ENCODE measurements at regions not wholly inside any gene's neighbourhood (a gene's known extent, or its start where the extent isn't known, plus 50 kb on each side); places are given as distances from the start of the nearest gene placed in this dataset.

DNA sequence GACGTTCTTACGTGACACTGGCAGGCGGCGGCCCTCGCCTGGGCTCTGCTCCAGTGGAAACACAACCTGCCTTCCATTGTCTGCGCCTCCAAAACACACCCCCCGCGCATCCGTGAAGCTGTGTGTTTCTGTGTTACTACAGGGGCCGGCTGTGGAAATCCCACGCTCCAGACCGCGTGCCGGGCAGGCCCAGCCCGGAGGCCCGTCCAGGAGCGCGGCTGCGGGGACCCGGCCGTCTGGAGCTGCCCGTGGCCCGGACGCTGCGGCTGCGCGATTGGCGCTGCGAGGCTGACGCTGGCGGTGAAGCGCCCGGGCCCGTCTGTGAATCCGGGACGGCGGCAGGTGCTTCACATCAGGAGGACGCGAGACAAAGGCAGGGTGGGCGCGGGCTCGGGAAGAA is 670.3 kb upstream of the SALL3 start:
- H3K27me3 ChIP-seq (ENCODE audit: control insufficient read depth, insufficient read depth, low read length), result no peaks in the 10 kb centered on the region
- H3K4me3 ChIP-seq (ENCODE audit: low read depth, low read length), result no peak overlapping the region
- DNase-seq (ENCODE audit: low read depth), result no peak
- TF ChIP-seq, protein P1, sequence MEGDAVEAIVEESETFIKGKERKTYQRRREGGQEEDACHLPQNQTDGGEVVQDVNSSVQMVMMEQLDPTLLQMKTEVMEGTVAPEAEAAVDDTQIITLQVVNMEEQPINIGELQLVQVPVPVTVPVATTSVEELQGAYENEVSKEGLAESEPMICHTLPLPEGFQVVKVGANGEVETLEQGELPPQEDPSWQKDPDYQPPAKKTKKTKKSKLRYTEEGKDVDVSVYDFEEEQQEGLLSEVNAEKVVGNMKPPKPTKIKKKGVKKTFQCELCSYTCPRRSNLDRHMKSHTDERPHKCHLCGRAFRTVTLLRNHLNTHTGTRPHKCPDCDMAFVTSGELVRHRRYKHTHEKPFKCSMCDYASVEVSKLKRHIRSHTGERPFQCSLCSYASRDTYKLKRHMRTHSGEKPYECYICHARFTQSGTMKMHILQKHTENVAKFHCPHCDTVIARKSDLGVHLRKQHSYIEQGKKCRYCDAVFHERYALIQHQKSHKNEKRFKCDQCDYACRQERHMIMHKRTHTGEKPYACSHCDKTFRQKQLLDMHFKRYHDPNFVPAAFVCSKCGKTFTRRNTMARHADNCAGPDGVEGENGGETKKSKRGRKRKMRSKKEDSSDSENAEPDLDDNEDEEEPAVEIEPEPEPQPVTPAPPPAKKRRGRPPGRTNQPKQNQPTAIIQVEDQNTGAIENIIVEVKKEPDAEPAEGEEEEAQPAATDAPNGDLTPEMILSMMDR (IDR thresholded peaks at IDR 0.05; ENCODE audit: insufficient read depth, low read length, poor library complexity, severe bottlenecking), result no peak
- no peaks in the 10 kb centered on the region for H3K36me3 ChIP-seq (ENCODE audit: control insufficient read depth, insufficient read depth, low read length)

DNA sequence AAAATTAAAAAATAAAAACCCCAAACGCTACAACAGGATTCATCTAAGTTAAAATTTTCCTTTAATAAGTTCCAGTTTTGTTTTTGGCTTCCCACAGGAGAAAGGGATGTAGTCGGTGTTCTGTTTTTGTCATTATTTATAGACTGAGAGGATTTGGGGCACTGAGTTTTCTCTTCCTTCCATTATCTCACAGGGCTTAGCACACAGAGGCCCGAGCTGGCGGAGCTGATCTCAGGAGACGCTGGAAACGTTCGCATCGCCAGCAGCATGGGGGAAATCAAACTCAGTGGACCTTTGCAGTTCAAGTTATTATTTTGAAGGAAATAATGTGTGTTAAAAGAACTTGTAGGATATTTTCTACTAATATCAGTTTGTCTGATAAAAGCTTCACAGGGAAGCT is 669.7 kb upstream of the SALL3 start:
- no peak overlapping the region for H3K4me3 ChIP-seq (ENCODE audit: low read depth, low read length)
- DNase-seq (ENCODE audit: low read depth), result no peak
- H3K27me3 ChIP-seq (ENCODE audit: control insufficient read depth, insufficient read depth, low read length), result no peaks in the 10 kb centered on the region

DNA sequence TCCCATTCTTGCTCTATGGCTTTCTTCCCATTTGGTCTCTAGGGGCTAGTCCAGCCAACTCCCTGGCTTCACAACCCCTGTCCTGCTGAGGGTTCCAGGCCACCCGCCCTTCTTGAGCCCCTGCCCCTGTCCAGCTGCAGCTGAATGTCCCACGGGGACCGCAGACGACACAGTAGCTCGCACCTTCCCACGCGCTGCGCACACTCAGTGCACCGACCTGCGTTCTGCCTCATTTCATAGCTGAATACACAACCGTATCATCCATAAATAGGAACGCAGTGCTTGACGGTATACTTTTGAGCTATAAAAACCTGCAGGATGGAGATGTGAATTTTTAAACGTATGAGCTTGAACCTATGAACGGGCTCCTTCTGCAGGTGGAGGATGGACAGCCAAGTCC is 660.4 kb upstream of the SALL3 start:
- no peak for DNase-seq (ENCODE audit: low read depth)
- Histone ChIP-seq H3K36me3 (ENCODE audit: control insufficient read depth, insufficient read depth, low read length) (no peaks in the 10 kb centered on the region), H3K27me3 (ENCODE audit: control insufficient read depth, insufficient read depth, low read length) (no peaks in the 10 kb centered on the region), H3K4me3 (ENCODE audit: low read depth, low read length) (no peak overlapping the region)
- TF ChIP-seq, protein P1 (IDR thresholded peaks at IDR 0.05; ENCODE audit: insufficient read depth, low read length, poor library complexity, severe bottlenecking), result no peak

More for the DNA sequence above, 669.7 kb upstream of the SALL3 start:
- TF ChIP-seq, protein P1 (IDR thresholded peaks at IDR 0.05; ENCODE audit: insufficient read depth, low read length, poor library complexity, severe bottlenecking), result no peak
- H3K36me3 ChIP-seq (ENCODE audit: control insufficient read depth, insufficient read depth, low read length), result no peaks in the 10 kb centered on the region

DNA sequence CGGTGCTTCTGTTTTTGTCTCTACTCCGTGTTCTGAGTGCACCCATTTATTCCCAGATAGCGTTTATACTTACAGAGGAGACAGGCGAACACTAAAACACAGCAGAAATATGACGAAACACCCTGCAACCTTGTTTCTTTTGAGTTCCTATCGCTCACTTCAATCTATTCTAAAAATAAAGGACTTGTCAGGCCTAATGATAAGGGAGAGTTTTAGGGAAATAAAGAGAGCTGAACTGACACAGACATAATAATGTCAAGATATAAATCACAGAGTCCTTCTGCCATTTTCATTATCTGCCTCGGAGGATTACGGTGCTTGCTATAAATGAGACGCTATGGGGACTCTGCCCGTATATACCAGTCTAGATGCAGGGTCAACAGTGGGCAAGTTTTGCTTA is 659.7 kb upstream of the SALL3 start:
- Histone ChIP-seq H3K27me3 (ENCODE audit: control insufficient read depth, insufficient read depth, low read length) (no peaks in the 10 kb centered on the region), H3K36me3 (ENCODE audit: control insufficient read depth, insufficient read depth, low read length) (no peaks in the 10 kb centered on the region), H3K4me3 (ENCODE audit: low read depth, low read length) (no peak overlapping the region)
- TF ChIP-seq, protein P1 (IDR thresholded peaks at IDR 0.05; ENCODE audit: insufficient read depth, low read length, poor library complexity, severe bottlenecking), result no peak
- no peak for DNase-seq (ENCODE audit: low read depth)

DNA sequence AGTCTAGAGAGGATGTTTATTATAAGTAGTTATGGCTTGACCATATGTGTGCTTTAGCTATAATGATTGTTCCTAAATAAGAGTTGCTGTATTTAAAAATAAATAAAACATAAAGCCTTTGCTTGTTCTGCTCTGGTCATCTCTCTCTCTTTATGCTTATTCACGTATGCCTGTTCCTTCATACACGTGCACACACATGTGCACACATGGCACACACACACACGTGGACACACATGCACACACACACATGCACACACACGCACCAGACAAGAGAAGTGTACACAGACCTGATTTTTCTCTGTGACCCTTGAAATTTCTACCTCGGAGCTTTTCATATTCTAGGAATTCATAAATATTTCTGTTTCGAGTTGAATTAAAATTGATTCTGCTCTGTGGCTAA is 658.2 kb upstream of the SALL3 start:
- Histone ChIP-seq H3K27me3 (ENCODE audit: control insufficient read depth, insufficient read depth, low read length) (no peaks in the 10 kb centered on the region), H3K4me3 (ENCODE audit: low read depth, low read length) (no peak overlapping the region), H3K36me3 (ENCODE audit: control insufficient read depth, insufficient read depth, low read length) (no peaks in the 10 kb centered on the region)
- no peak for DNase-seq (ENCODE audit: low read depth)
- TF ChIP-seq, protein P1 (IDR thresholded peaks at IDR 0.05; ENCODE audit: insufficient read depth, low read length, poor library complexity, severe bottlenecking), result no peak

DNA sequence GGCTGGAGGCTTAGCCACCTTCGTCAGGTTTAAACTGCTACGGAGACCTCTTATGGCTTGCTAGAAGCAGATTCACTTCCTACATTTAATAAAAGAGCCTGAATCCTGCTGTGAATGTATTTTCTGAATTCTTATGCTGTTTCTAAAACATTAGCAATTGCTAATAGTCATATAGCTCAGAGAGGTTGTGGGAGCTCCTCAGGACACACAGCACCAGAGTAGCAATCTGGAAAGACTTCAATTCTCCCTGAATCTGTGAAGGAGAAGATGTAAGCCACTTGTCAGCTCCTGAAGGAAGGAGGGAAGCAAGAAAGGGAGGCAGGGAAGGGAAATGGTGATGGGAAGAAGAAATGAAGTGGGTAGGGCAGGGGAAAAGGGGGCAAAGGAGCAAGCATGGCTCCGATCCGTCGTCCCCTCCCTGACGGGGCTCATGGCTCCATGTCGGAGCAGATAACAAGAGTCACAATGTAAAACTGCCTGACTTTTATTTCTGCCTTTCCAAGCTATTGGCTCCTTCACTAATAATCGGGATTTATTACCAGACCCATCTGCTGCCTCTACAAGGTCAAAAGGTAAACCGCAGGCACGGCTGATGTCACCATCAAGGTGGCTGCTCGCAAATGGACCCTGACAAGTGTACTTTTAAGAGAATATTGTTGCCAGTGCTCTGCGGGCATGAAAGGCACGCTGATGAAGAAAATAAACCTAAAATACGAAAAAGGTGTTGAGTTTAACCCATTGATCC is 656.0 kb upstream of the SALL3 start:
- TF ChIP-seq, protein P1 (IDR thresholded peaks at IDR 0.05; ENCODE audit: insufficient read depth, low read length, poor library complexity, severe bottlenecking), result no peak
- Histone ChIP-seq H3K36me3 (ENCODE audit: control insufficient read depth, insufficient read depth, low read length) (no peaks in the 10 kb centered on the region), H3K4me3 (ENCODE audit: low read depth, low read length) (no peak overlapping the region), H3K27me3 (ENCODE audit: control insufficient read depth, insufficient read depth, low read length) (no peaks in the 10 kb centered on the region)
- DNase-seq (ENCODE audit: low read depth), result no peak
